ENCODE measurements at regions not wholly inside any gene's neighbourhood (a gene's known extent, or its start where the extent isn't known, plus 50 kb on each side); places are given as distances from the start of the nearest gene placed in this dataset.
"Not testable (repeated sequence)": the region's sequence is repeated elsewhere in the genome, so short reads cannot be mapped to it uniquely, and the experiment has no call there.

GRCh38 chrX:13482746-13483541 lies 86.5 kb upstream of the EGFL6 start:
- in situ Hi-C loops (cut with MboI; ENCODE audit: low pct_unique_long_range_greater_than_20kb, low sequenced_read_pairs, unreplicated experiment) = loop anchor here (10.0 to 25.0 kb wide), 3 partner anchors 228 to 671 kb away; no protein-coding TSS in a partner anchor
- DNase-seq (ENCODE audit: low spot score) = no peak
- TF ChIP-seq CTCF (IDR thresholded peaks at IDR 0.05; ENCODE audit: extremely low read depth, insufficient read depth, missing control alignments) = no peak

GRCh38 chrX:13480780-13481179 lies 88.6 kb upstream of the EGFL6 start:
- DNase-seq (ENCODE audit: low spot score) = not testable (repeated sequence)
- in situ Hi-C loops (cut with MboI; ENCODE audit: low pct_unique_long_range_greater_than_20kb, low sequenced_read_pairs, unreplicated experiment) = loop anchor here (10.0 to 25.0 kb wide), 3 partner anchors 226 to 668 kb away; no protein-coding TSS in a partner anchor

GRCh38 chrX:13479452-13479813 lies 90.0 kb upstream of the EGFL6 start:
- no peak for TF ChIP-seq CTCF (IDR thresholded peaks at IDR 0.05; ENCODE audit: extremely low read depth, insufficient read depth, missing control alignments)
- in situ Hi-C loops (cut with MboI; ENCODE audit: low pct_unique_long_range_greater_than_20kb, low sequenced_read_pairs, unreplicated experiment) = loop anchor here (25.0 kb wide), 1 partner anchor 667 kb away; no protein-coding TSS in a partner anchor
- no peak for DNase-seq (ENCODE audit: low spot score)

GRCh38 chrX:13478740-13479451 lies 90.5 kb upstream of the EGFL6 start:
- no peak for DNase-seq (ENCODE audit: low spot score)
- no peak for TF ChIP-seq CTCF (IDR thresholded peaks at IDR 0.05; ENCODE audit: extremely low read depth, insufficient read depth, missing control alignments)
- in situ Hi-C loops (cut with MboI; ENCODE audit: low pct_unique_long_range_greater_than_20kb, low sequenced_read_pairs, unreplicated experiment) = loop anchor here (25.0 kb wide), 1 partner anchor 667 kb away; no protein-coding TSS in a partner anchor

GRCh38 chrX:13476384-13476783 lies 93.0 kb upstream of the EGFL6 start:
- DNase-seq (ENCODE audit: low spot score) = no peak
- in situ Hi-C loops (cut with MboI; ENCODE audit: low pct_unique_long_range_greater_than_20kb, low sequenced_read_pairs, unreplicated experiment) = loop anchor here (25.0 kb wide), 1 partner anchor 664 kb away; no protein-coding TSS in a partner anchor
- TF ChIP-seq CTCF (IDR thresholded peaks at IDR 0.05; ENCODE audit: extremely low read depth, insufficient read depth, missing control alignments) = no peak

GRCh38 chrX:13474164-13474516 lies 95.3 kb upstream of the EGFL6 start:
- in situ Hi-C loops (cut with MboI; ENCODE audit: low pct_unique_long_range_greater_than_20kb, low sequenced_read_pairs, unreplicated experiment) = no loop called here
- DNase-seq (ENCODE audit: low spot score) = no peak
- no peak for TF ChIP-seq CTCF (IDR thresholded peaks at IDR 0.05; ENCODE audit: extremely low read depth, insufficient read depth, missing control alignments)
